ENCODE measurements at regions not wholly inside any gene's neighbourhood (a gene's known extent, or its start where the extent isn't known, plus 50 kb on each side); places are given as distances from the start of the nearest gene placed in this dataset.
"Not testable (repeated sequence)": the region's sequence is repeated elsewhere in the genome, so short reads cannot be mapped to it uniquely, and the experiment has no call there.

- no peak for DNase-seq (ENCODE audit: low read depth)
- no peak overlapping the region for H3K4me3 ChIP-seq (ENCODE audit: low read depth, low read length)
- TF ChIP-seq, protein P1, sequence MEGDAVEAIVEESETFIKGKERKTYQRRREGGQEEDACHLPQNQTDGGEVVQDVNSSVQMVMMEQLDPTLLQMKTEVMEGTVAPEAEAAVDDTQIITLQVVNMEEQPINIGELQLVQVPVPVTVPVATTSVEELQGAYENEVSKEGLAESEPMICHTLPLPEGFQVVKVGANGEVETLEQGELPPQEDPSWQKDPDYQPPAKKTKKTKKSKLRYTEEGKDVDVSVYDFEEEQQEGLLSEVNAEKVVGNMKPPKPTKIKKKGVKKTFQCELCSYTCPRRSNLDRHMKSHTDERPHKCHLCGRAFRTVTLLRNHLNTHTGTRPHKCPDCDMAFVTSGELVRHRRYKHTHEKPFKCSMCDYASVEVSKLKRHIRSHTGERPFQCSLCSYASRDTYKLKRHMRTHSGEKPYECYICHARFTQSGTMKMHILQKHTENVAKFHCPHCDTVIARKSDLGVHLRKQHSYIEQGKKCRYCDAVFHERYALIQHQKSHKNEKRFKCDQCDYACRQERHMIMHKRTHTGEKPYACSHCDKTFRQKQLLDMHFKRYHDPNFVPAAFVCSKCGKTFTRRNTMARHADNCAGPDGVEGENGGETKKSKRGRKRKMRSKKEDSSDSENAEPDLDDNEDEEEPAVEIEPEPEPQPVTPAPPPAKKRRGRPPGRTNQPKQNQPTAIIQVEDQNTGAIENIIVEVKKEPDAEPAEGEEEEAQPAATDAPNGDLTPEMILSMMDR (IDR thresholded peaks at IDR 0.05; ENCODE audit: low read depth, low read length, missing control alignments) = no peak
Measured at GRCh38 chr2:144621266-144621665, 101.3 kb upstream of the ZEB2 start.

DNA sequence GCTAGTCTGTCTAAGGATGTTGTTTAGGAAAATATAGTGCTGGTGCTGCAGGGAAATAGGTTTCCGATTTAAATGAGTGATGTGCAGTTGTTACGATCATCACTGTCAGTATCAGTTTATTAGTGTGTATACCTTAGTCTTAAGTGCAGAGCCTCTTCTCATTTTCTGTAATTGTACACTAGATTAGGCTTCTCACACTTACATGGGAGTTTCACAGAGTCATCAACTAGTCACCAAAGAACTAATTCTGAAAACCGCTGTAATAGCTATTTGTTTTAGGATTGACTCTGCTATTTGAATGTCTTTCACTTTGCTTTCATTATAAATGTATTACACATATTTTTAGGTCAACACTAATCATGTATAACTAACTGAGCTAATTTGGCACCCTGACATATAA lies 99.8 kb upstream of the ZEB2 start:
- DNase-seq (ENCODE audit: low read depth) = no peak
- H3K4me3 ChIP-seq (ENCODE audit: low read depth, low read length) = no peak overlapping the region
- TF ChIP-seq, protein P1 (IDR thresholded peaks at IDR 0.05; ENCODE audit: low read depth, low read length, missing control alignments) = no peak

- DNase-seq (ENCODE audit: low read depth); H3K4me3 ChIP-seq (ENCODE audit: low read depth, low read length): not testable (repeated sequence)
Measured at GRCh38 chr2:144617171-144617570, 97.3 kb upstream of the ZEB2 start.

DNA sequence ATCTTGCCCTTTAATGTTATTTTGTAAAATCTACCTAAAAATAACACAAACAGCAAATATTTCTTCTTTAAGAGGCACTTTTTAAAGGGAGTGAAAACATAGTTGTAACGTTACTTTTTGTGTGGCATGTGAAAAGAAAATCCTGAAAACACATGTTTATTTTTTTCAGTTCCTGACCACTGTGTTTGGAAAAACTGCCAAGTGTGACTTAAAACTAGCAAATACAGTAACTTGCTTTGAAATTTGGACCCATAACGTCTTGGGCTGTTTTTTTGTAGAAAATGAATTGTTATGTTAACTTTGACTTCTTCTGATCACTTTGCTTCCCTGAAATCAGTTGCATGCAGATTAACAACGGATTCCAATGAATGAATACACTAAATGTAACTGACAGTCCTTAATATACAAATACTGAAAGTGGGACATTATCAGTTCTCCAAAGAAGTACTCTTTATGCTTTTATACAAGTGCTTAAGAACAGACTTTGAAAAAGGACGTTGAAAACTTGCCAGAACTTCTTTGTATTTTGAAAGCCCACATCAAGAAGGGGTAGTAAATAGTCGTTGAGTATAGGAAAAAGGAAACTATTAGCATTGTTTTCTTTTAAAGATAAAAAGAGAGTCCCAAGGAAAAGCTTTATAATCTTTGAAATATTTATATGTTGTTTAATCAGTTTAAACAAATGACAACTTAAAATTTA lies 96.1 kb upstream of the ZEB2 start:
- no peak for DNase-seq (ENCODE audit: low read depth)
- H3K4me3 ChIP-seq (ENCODE audit: low read depth, low read length) = no peak overlapping the region
- TF ChIP-seq, protein P1 (IDR thresholded peaks at IDR 0.05; ENCODE audit: low read depth, low read length, missing control alignments) = no peak

DNA sequence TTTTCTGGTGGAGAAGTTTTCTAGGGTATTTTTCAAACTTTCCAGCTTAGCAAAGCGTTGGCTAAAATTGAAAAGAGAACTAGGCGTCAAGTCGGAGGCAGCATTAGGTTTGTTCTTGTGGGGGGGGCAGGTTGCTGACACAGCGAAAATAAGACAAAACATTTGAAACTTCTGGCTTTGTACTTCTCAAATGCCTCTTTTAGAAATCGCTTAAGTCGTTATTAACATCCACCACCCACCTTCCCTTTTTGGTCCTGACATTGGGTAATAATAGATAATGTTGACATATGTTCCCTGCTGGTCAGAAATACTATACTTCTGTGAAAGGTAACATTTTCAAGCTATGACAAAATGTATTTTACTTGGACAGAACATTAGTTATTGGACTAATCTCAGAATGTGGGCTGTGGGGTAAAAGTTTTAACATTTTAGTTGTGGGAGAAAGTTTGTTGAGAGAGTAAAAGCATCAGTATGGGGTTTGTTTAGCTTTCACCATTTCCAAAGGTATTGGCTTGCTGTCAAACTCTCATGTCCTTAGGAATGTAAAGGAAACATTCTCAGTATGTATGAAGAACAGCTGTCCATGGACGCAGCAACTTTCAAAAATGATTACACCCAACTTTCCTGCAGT lies 88.1 kb upstream of the ZEB2 start:
- DNase-seq (ENCODE audit: low read depth) = no peak
- H3K4me3 ChIP-seq (ENCODE audit: low read depth, low read length) = no peak overlapping the region
- TF ChIP-seq, protein P1 (IDR thresholded peaks at IDR 0.05; ENCODE audit: low read depth, low read length, missing control alignments) = no peak

DNA sequence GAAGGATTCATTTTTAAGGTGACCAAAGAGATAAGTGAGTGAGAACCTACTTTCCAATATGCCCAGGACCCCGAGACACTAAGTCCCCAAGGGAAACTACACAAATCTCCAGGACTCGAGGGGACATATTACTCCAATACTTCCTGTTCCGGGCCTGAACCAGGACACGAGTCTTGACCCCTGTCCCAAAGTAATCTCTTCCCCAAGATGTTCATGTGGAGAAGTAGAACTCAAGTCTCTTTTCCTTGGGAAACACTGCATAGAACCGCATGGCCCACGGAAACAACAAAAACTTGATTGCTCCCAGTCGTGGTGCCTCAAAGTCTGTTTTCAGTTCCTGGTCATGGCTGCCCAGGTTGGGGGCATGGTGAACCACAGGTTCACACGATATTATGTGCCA lies 87.2 kb upstream of the ZEB2 start:
- TF ChIP-seq, protein P1 (IDR thresholded peaks at IDR 0.05; ENCODE audit: low read depth, low read length, missing control alignments) = no peak
- no peak for DNase-seq (ENCODE audit: low read depth)
- no peak overlapping the region for H3K4me3 ChIP-seq (ENCODE audit: low read depth, low read length)

- TF ChIP-seq, protein P1 (IDR thresholded peaks at IDR 0.05; ENCODE audit: low read depth, low read length, missing control alignments) = no peak
- no peak overlapping the region for H3K4me3 ChIP-seq (ENCODE audit: low read depth, low read length)
- no peak for DNase-seq (ENCODE audit: low read depth)
Measured at GRCh38 chr2:144606466-144607095, 86.7 kb upstream of the ZEB2 start.

All from GM12864 (cell line).